K562 (cell line): ENCODE measurements at regions not wholly inside any gene's neighbourhood (a gene's known extent, or its start where the extent isn't known, plus 50 kb on each side); places are given as distances from the start of the nearest gene placed in this dataset.

Source experiments
- ATAC-seq: fragments of 200-7000 bp; cut with Tn5 transposase; 3 replicates; pipeline ENCODE4 v1.9.1; 2020; ENCODE audit warnings: moderate library complexity
- BruUV-seq: library from RNA; stranded (reverse); fragments of 400-500 nt; replicated peaks from 2 replicates; lab custom pipeline; 2021; lab: Mats Ljungman, UMichigan
- CTCF ChIA-PET: fragments of 300-600 bp; formaldehyde crosslinking; extraction: SDS; loops from one replicate; lab custom pipeline; 2021; ENCODE audit warnings: low intra/inter-chr PET ratio; lab: Yijun Ruan, JAX
- POLR2A ChIA-PET: fragments of 300-600, 350-650 bp; sonication (Branson Sonifier 250); formaldehyde crosslinking; extraction: SDS; loops from one replicate; lab custom pipeline; 2021; ENCODE audit warnings: antibody characterized with exemption, inconsistent platforms; lab: Yijun Ruan, JAX
- DNase-seq, 4 experiments: peaks; one replicate each; pipeline versions ENCODE4 v3.0.0 to v3.0.0-alpha.2; 2011 to 2018; ENCODE audit warnings: low spot score in 3 of 4, mixed read lengths in 3 of 4; ENCODE audit errors: extremely low read depth in 1 of 4
- FAIRE-seq: peaks from 2 replicates; lab custom pipeline; 2011; peaks lifted over from hg19 to GRCh38; lab: Jason Lieb, UNC
- H2AFZ ChIP-seq: 2 replicates; pipeline ENCODE4 v1.6.0; 2011; ENCODE audit warnings: low read depth, low read length, control low read depth, inconsistent platforms
- H3K27ac ChIP-seq: fragments of 200-600 bp; 3 replicates; pipeline ENCODE4 v1.8.0; 2011; ENCODE audit warnings: low read depth, mild to moderate bottlenecking, control low read depth, inconsistent platforms, low read length, moderate library complexity, mixed read lengths; ENCODE audit errors: extremely low read depth
- H3K27me3 ChIP-seq, 2 experiments: fragments of 300-600 bp in 1 of 2; 2 replicates in 1 of 2; 3 replicates in 1 of 2; pipeline versions ENCODE4 v1.6.0 to v1.8.0; 2011; ENCODE audit warnings: inconsistent platforms in 2 of 2, low read length in 2 of 2, mild to moderate bottlenecking in 1 of 2, mixed read lengths in 1 of 2, moderate library complexity in 1 of 2; ENCODE audit not compliant: control insufficient read depth in 2 of 2, insufficient read depth in 2 of 2
- H3K36me3 ChIP-seq: fragments of 300-600 bp; 3 replicates; pipeline ENCODE4 v1.8.0; 2011; ENCODE audit warnings: mild to moderate bottlenecking, low read length, inconsistent platforms; ENCODE audit not compliant: control insufficient read depth, insufficient read depth
- H3K4me1 ChIP-seq, 2 experiments: fragments of 200-600 bp in 1 of 2; replicated peaks in 1 of 2; 2 replicates in 1 of 2; 3 replicates in 1 of 2; pipeline versions ENCODE4 v1.5.1 to v1.8.0; 2011; ENCODE audit warnings: inconsistent platforms in 2 of 2, low read length in 2 of 2, mild to moderate bottlenecking in 1 of 2, mixed read lengths in 1 of 2, moderate library complexity in 1 of 2; ENCODE audit not compliant: control insufficient read depth in 2 of 2, insufficient read depth in 2 of 2
- H3K4me2 ChIP-seq: 2 replicates; pipeline ENCODE4 v1.6.1; 2011; ENCODE audit warnings: low read length, control low read depth, inconsistent platforms, mixed read lengths; ENCODE audit not compliant: insufficient read depth
- H3K4me3 ChIP-seq: fragments of 200-600 bp; sonication (generic), shearing (Covaris generic); 2 replicates; pipeline ENCODE4 v1.5.1; 2016; ENCODE audit warnings: control low read depth, inconsistent platforms
- H3K79me2 ChIP-seq: fragments of 200-600 bp; 3 replicates; pipeline ENCODE4 v1.8.0; 2011; ENCODE audit warnings: low read length, inconsistent platforms; ENCODE audit not compliant: control insufficient read depth, insufficient read depth
- H3K9ac ChIP-seq, 2 experiments: 2 replicates each; pipeline versions ENCODE4 v1.6.0 to v1.6.1; 2011; ENCODE audit warnings: low read depth in 2 of 2, low read length in 2 of 2, control low read depth in 1 of 2, inconsistent platforms in 1 of 2, mild to moderate bottlenecking in 1 of 2, mixed read lengths in 1 of 2; ENCODE audit not compliant: insufficient read depth in 1 of 2
- H3K9me1 ChIP-seq: one replicate; pipeline ENCODE4 v1.6.0; 2011; ENCODE audit warnings: inconsistent platforms, mild to moderate bottlenecking, low read length, moderate library complexity; ENCODE audit not compliant: control insufficient read depth, insufficient read depth
- H3K9me3 ChIP-seq: replicated peaks from 2 replicates; pipeline ENCODE4 v1.5.1; 2011; ENCODE audit warnings: low read depth, low read length, inconsistent platforms; ENCODE audit not compliant: control insufficient read depth, insufficient read depth
- H4K20me1 ChIP-seq: replicated peaks from 2 replicates; pipeline ENCODE4 v1.6.1; 2011; ENCODE audit warnings: low read length, inconsistent platforms, mixed read lengths; ENCODE audit not compliant: control insufficient read depth, insufficient read depth
- FOXP1 ChIP-seq: sonication (generic); formaldehyde crosslinking; IDR thresholded peaks from 2 replicates; pipeline ENCODE4 v1.8.0; 2022; ENCODE audit warnings: mild to moderate bottlenecking, missing genetic modification reagents
- HCFC1 ChIP-seq: IDR thresholded peaks from 2 replicates; pipeline ENCODE4 v1.6.1; 2012; ENCODE audit warnings: low read depth, low read length, improper control_type of control experiment
- MCM3 ChIP-seq: fragments of 450-650 bp; IDR thresholded peaks from 2 replicates; pipeline ENCODE4 v1.6.1; 2016
- NFRKB ChIP-seq: fragments of 450-650 bp; IDR thresholded peaks from 2 replicates; pipeline ENCODE4 v1.6.1; 2016; ENCODE audit warnings: low read depth
- PCBP1 ChIP-seq: fragments of 200-400 bp; formaldehyde crosslinking; IDR thresholded peaks from 2 replicates; pipeline ENCODE4 v1.6.1; 2018; ENCODE audit warnings: mild to moderate bottlenecking, low read depth, low read length; ENCODE audit not compliant: poor library complexity, severe bottlenecking
- POLR3G ChIP-seq: IDR thresholded peaks from 2 replicates; pipeline ENCODE4 v1.6.1; 2011; ENCODE audit not compliant: insufficient read length, insufficient replicate concordance; ENCODE audit errors: extremely low read depth
- PPARD ChIP-seq: fragments of 250-450 bp; sonication (Bioruptor Pico); IDR thresholded peaks from 2 replicates; pipeline ENCODE4 v1.8.0; 2022; ENCODE audit warnings: inconsistent platforms, mild to moderate bottlenecking, moderate library complexity
- SAFB ChIP-seq: fragments of 200-400 bp; formaldehyde crosslinking; IDR thresholded peaks from 2 replicates; pipeline ENCODE4 v1.6.1; 2017; ENCODE audit warnings: low read depth, low read length, borderline replicate concordance
- TBP ChIP-seq: optimal IDR thresholded peaks from 2 replicates; pipeline ENCODE3; 2011; ENCODE audit warnings: low read depth, low read length, improper control_type of control experiment
- TEAD2 ChIP-seq: fragments of 450-650 bp; IDR thresholded peaks from 2 replicates; pipeline ENCODE4 v1.6.1; 2016; ENCODE audit warnings: missing genetic modification characterization, control low read depth, missing compliant biosample characterization
- TRIM24 ChIP-seq, 2 experiments: fragments of 450-650 bp; IDR thresholded peaks; 2 replicates each; pipeline ENCODE4 v1.6.1; 2016
- ZNF766 ChIP-seq: fragments of 200-800 bp; sonication (Bioruptor generic); conservative IDR thresholded peaks from 2 replicates; pipeline ENCODE4 v1.6.1; 2016; ENCODE audit warnings: missing genetic modification characterization, missing compliant biosample characterization
- WGBS: fragments of 100-300 bp; shearing (Covaris generic); methylation state at CpG from one replicate; pipeline ENCODE4 v1.1.6; 2016; ENCODE audit warnings: low coverage, mixed read lengths; ENCODE audit not compliant: insufficient coverage; ENCODE audit errors: missing lambda C conversion rate; 5-methylcytosine and 5-hydroxymethylcytosine counted together
- in situ Hi-C: fragments of 300-500 bp; cut with MboI; formaldehyde crosslinking; loops from 4 replicates; pipeline ENCODE4 v1.15.0; 2018; ENCODE audit warnings: inconsistent platforms, mixed read lengths
- intact Hi-C: fragments of 100-400 bp; cut with micrococcal nuclease; formaldehyde crosslinking; loops from 2 replicates; pipeline ENCODE4 v1.14.2; 2022
- TF ChIP-seq, protein P1 (sequence below): fragments of 200-800 bp; sonication (Bioruptor generic); IDR thresholded peaks from 2 replicates; pipeline ENCODE4 v1.6.1; 2017; ENCODE audit warnings: missing genetic modification characterization, missing compliant biosample characterization
- TF ChIP-seq, protein P2 (sequence below): fragments of 250-450 bp; sonication (Bioruptor Pico); IDR thresholded peaks from 2 replicates; pipeline ENCODE4 v1.6.1; 2021; ENCODE audit warnings: mild to moderate bottlenecking
- TF ChIP-seq, protein P3 (sequence below), 2 experiments: fragments of 450-650 bp in 1 of 2; sonication (generic) in 1 of 2; formaldehyde crosslinking; conservative IDR thresholded peaks; 2 replicates each; pipeline versions ENCODE4 v1.4.0 to v1.8.1; 2020 to 2022; ENCODE audit warnings: mild to moderate bottlenecking in 1 of 2, missing genetic modification reagents in 1 of 2
- TF ChIP-seq, protein P4 (sequence below): fragments of 250-450 bp; sonication (Bioruptor Pico); IDR thresholded peaks from 2 replicates; pipeline ENCODE4 v1.8.0; 2021; ENCODE audit warnings: moderate library complexity, mild to moderate bottlenecking, inconsistent platforms
- TF ChIP-seq, protein P5 (sequence below): fragments of 450-650 bp; IDR thresholded peaks from 2 replicates; pipeline ENCODE4 v1.6.1; 2016; ENCODE audit warnings: mild to moderate bottlenecking

DNA sequence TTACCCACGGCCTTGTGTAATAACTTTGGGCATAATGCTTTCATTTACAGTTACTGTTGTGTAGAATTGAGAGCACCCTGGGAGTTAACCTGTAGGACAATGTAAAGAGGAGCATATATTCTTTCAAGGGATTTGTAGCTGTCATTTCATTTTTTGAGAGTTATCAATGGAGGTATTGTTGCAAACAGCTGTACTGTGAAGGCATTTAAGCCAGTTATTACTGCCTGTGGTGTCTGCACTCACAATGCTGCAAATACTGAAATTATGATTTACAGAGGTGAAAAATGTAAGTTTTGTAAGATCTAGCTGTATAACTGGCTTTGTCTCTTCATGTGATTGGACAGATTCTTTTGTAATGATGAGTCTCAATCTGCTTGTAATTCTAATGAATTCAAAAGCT is 131.5 kb upstream of the FAT1 start:
- Histone ChIP-seq H2AFZ (no peak overlapping the region), H3K4me1 (no peaks in the 10 kb centered on the region; a peak in 1 of 5 replicates), H3K27me3 (no peaks in the 10 kb centered on the region), H3K9me3 (no peaks in the 10 kb centered on the region), H3K9me1 (no peaks in the 10 kb centered on the region), H3K9ac (no peak overlapping the region)
- CTCF ChIA-PET, result no interaction called here
- DNase-seq, result no peak
- TF ChIP-seq, protein P1, sequence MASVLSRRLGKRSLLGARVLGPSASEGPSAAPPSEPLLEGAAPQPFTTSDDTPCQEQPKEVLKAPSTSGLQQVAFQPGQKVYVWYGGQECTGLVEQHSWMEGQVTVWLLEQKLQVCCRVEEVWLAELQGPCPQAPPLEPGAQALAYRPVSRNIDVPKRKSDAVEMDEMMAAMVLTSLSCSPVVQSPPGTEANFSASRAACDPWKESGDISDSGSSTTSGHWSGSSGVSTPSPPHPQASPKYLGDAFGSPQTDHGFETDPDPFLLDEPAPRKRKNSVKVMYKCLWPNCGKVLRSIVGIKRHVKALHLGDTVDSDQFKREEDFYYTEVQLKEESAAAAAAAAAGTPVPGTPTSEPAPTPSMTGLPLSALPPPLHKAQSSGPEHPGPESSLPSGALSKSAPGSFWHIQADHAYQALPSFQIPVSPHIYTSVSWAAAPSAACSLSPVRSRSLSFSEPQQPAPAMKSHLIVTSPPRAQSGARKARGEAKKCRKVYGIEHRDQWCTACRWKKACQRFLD (CRISPR knock-in tag), result no peak
- no peak for TF ChIP-seq MCM3
- no peak for TF ChIP-seq NFRKB
- no peak for TF ChIP-seq POLR3G
- TF ChIP-seq PCBP1, result no peak
- TF ChIP-seq, protein P2, sequence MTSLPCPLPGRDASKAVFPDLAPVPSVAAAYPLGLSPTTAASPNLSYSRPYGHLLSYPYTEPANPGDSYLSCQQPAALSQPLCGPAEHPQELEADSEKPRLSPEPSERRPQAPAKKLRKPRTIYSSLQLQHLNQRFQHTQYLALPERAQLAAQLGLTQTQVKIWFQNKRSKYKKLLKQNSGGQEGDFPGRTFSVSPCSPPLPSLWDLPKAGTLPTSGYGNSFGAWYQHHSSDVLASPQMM (CRISPR knock-in tag), result no peak
- TF ChIP-seq SAFB, result no peak
- no peak for TF ChIP-seq TBP
- TF ChIP-seq TEAD2 (tag), result no peak
- no peak for TF ChIP-seq ZNF766 (CRISPR knock-in tag)
- no peak for TF ChIP-seq HCFC1
- TF ChIP-seq TRIM24 (IDR thresholded peaks at IDR 0.05), result no peak
- TF ChIP-seq, protein P3, sequence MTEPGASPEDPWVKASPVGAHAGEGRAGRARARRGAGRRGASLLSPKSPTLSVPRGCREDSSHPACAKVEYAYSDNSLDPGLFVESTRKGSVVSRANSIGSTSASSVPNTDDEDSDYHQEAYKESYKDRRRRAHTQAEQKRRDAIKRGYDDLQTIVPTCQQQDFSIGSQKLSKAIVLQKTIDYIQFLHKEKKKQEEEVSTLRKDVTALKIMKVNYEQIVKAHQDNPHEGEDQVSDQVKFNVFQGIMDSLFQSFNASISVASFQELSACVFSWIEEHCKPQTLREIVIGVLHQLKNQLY (CRISPR knock-in tag; conservative IDR thresholded peaks at IDR 0.05), result no peak
- TF ChIP-seq, protein P4, sequence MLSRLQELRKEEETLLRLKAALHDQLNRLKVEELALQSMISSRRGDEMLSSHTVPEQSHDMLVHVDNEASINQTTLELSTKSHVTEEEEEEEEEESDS (CRISPR knock-in tag), result no peak
- TF ChIP-seq PPARD, result no peak
- TF ChIP-seq, protein P5, sequence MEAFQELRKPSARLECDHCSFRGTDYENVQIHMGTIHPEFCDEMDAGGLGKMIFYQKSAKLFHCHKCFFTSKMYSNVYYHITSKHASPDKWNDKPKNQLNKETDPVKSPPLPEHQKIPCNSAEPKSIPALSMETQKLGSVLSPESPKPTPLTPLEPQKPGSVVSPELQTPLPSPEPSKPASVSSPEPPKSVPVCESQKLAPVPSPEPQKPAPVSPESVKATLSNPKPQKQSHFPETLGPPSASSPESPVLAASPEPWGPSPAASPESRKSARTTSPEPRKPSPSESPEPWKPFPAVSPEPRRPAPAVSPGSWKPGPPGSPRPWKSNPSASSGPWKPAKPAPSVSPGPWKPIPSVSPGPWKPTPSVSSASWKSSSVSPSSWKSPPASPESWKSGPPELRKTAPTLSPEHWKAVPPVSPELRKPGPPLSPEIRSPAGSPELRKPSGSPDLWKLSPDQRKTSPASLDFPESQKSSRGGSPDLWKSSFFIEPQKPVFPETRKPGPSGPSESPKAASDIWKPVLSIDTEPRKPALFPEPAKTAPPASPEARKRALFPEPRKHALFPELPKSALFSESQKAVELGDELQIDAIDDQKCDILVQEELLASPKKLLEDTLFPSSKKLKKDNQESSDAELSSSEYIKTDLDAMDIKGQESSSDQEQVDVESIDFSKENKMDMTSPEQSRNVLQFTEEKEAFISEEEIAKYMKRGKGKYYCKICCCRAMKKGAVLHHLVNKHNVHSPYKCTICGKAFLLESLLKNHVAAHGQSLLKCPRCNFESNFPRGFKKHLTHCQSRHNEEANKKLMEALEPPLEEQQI, result no peak
- TF ChIP-seq FOXP1 (CRISPR knock-in tag), result no peak
- TF ChIP-seq, all 486 proteins: peak for 0
- H3K27ac ChIP-seq, result no peak overlapping the region
- no peak overlapping the region for H3K4me2 ChIP-seq
- intact Hi-C loops (no loop called here), in situ Hi-C loops (no loop called here)
- POLR2A ChIA-PET, result interaction anchor here (1.8 kb wide), 1 partner anchor 10 kb away, joined by 6 read pairs; no protein-coding TSS in a partner anchor
- no peaks in the 10 kb centered on the region for H3K79me2 ChIP-seq
- ATAC-seq (no peak), FAIRE-seq (no peak)
- no TSS peak for BruUV-seq
- no peaks in the 10 kb centered on the region for H4K20me1 ChIP-seq
- no peak overlapping the region for H3K4me3 ChIP-seq
- no peaks in the 10 kb centered on the region for H3K36me3 ChIP-seq
- 69% methylated on average over 1 of the region's 1 CpG for WGBS
